ENCODE measurements at regions not wholly inside any gene's neighbourhood (a gene's known extent, or its start where the extent isn't known, plus 50 kb on each side); places are given as distances from the start of the nearest gene placed in this dataset.

- no peak for TF ChIP-seq POLR2A (IDR thresholded peaks at IDR 0.05; ENCODE audit: low read depth, low read length)
- TF ChIP-seq CTCF (IDR thresholded peaks at IDR 0.05; ENCODE audit: extremely low read depth in 1 of 2, insufficient read depth in 1 of 2, low read depth in 1 of 2, low read length in 2 of 2) = no peak
- no peak for TF ChIP-seq MAX (IDR thresholded peaks at IDR 0.05; ENCODE audit: insufficient read depth, insufficient read length)
- no peak for TF ChIP-seq EZH2 (IDR thresholded peaks at IDR 0.05; ENCODE audit: borderline replicate concordance, low read depth, low read length, severe bottlenecking)
- no peak for TF ChIP-seq POLR2AphosphoS5 (IDR thresholded peaks at IDR 0.05; ENCODE audit: insufficient read depth, low read depth, low read length)
- TF ChIP-seq JUN (IDR thresholded peaks at IDR 0.05; ENCODE audit: borderline replicate concordance, insufficient read depth, insufficient read length, low read depth) = peak; percentile 28
These were observed 1248.9 kb upstream of the ACO1 start for GRCh38 chr9:31135567-31135966.
